Liver (tissue), 7 donors: ENCODE measurements at regions not wholly inside any gene's neighbourhood (a gene's known extent, or its start where the extent isn't known, plus 50 kb on each side); places are given as distances from the start of the nearest gene placed in this dataset.

ENCODE experiments used
- DNase-seq: peaks from one replicate; pipeline ENCODE4 v3.0.0-alpha.2; 2017; ENCODE audit warnings: low spot score
- H3K27ac ChIP-seq, 2 donors: one replicate each; pipeline ENCODE4 v1.7.0; 2013; ENCODE audit warnings: inconsistent platforms in 2 of 2, low read length in 2 of 2, control low read depth in 1 of 2, low read depth in 1 of 2, mild to moderate bottlenecking in 1 of 2
- H3K27me3 ChIP-seq, 4 donors: one replicate each; pipeline versions ENCODE4 v1.6.1 to v1.7.0; 2013; ENCODE audit warnings: low read length in 3 of 4, inconsistent platforms in 1 of 4, mild to moderate bottlenecking in 1 of 4, moderate library complexity in 1 of 4; ENCODE audit not compliant: control insufficient read depth in 4 of 4, insufficient read depth in 4 of 4
- H3K36me3 ChIP-seq, 4 donors: one replicate each; pipeline versions ENCODE4 v1.6.1 to v1.7.0; 2013; ENCODE audit warnings: low read length in 3 of 4, mild to moderate bottlenecking in 3 of 4, low read depth in 1 of 4, moderate library complexity in 1 of 4; ENCODE audit not compliant: control insufficient read depth in 4 of 4, insufficient read depth in 3 of 4
- H3K4me1 ChIP-seq, 4 donors: one replicate each; pipeline versions ENCODE4 v1.6.1 to v1.7.0; 2013; ENCODE audit warnings: low read length in 3 of 4, mild to moderate bottlenecking in 3 of 4, moderate library complexity in 1 of 4; ENCODE audit not compliant: control insufficient read depth in 4 of 4, insufficient read depth in 4 of 4
- H3K4me3 ChIP-seq, 3 donors: one replicate each; pipeline versions ENCODE4 v1.6.1 to v1.7.0; 2013; ENCODE audit warnings: low read length in 3 of 3, control low read depth in 1 of 3, low read depth in 1 of 3, mild to moderate bottlenecking in 1 of 3
- H3K9ac ChIP-seq, 2 donors: one replicate each; pipeline ENCODE4 v1.7.0; 2013; ENCODE audit warnings: low read length in 2 of 2, mild to moderate bottlenecking in 2 of 2, moderate library complexity in 2 of 2, control low read depth in 1 of 2, low read depth in 1 of 2
- H3K9me3 ChIP-seq, 4 donors: one replicate each; pipeline versions ENCODE4 v1.6.1 to v1.7.0; 2013; ENCODE audit warnings: low read length in 3 of 4; ENCODE audit not compliant: control insufficient read depth in 4 of 4
- FOXA1 ChIP-seq: IDR thresholded peaks from 2 replicates; pipeline ENCODE4 v1.6.1; 2016; ENCODE audit warnings: antibody characterized with exemption
- HNF4A ChIP-seq, 2 donors: conservative IDR thresholded peaks; 2 replicates each; pipeline ENCODE4 v1.6.1; 2016; ENCODE audit warnings: antibody characterized with exemption in 2 of 2, mild to moderate bottlenecking in 2 of 2
- RAD21 ChIP-seq, 2 donors: IDR thresholded peaks; 2 replicates each; pipeline ENCODE4 v1.6.1; 2016; ENCODE audit warnings: antibody characterized with exemption in 2 of 2, mild to moderate bottlenecking in 2 of 2
- REST ChIP-seq: IDR thresholded peaks from 2 replicates; pipeline ENCODE4 v1.6.1; 2016; ENCODE audit warnings: antibody characterized with exemption, mild to moderate bottlenecking
- RXRA ChIP-seq, 2 donors: IDR thresholded peaks; 2 replicates each; pipeline ENCODE4 v1.6.1; 2017 to 2018; ENCODE audit warnings: antibody characterized with exemption in 2 of 2, mild to moderate bottlenecking in 1 of 2
- YY1 ChIP-seq: IDR thresholded peaks from 2 replicates; pipeline ENCODE4 v1.6.1; 2016; ENCODE audit warnings: antibody characterized with exemption, mild to moderate bottlenecking
- ZBTB33 ChIP-seq: IDR thresholded peaks from 2 replicates; pipeline ENCODE4 v1.6.1; 2016; ENCODE audit warnings: antibody characterized with exemption
- WGBS: extraction: QIAGEN DNeasy Blood & Tissue Kit; methylation state at CpG from one replicate; pipeline ENCODE4 v1.1.7; 2013; 5-methylcytosine and 5-hydroxymethylcytosine counted together
- TF ChIP-seq, protein P1 (sequence below): IDR thresholded peaks from 2 replicates; pipeline ENCODE4 v1.6.1; 2016; ENCODE audit warnings: antibody characterized with exemption
- TF ChIP-seq, protein P2 (sequence below): IDR thresholded peaks from 2 replicates; pipeline ENCODE4 v1.6.1; 2016; ENCODE audit warnings: antibody characterized with exemption
- donor health status: healthy.
- donor health status: healthy.
- donor health status: healthy.
- donor health status: healthy.

GRCh38 chr11:44488165-44488965, 77.1 kb upstream of the CD82 start (continued):
- no peak for TF ChIP-seq RXRA (IDR thresholded peaks at IDR 0.05)
- no peak for TF ChIP-seq HNF4A (conservative IDR thresholded peaks at IDR 0.05)
- no peak for TF ChIP-seq YY1
- TF ChIP-seq ZBTB33, result no peak
- TF ChIP-seq, protein P1, sequence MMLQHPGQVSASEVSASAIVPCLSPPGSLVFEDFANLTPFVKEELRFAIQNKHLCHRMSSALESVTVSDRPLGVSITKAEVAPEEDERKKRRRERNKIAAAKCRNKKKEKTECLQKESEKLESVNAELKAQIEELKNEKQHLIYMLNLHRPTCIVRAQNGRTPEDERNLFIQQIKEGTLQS, result no peak
- no peak for TF ChIP-seq RAD21 (IDR thresholded peaks at IDR 0.05)

DNA sequence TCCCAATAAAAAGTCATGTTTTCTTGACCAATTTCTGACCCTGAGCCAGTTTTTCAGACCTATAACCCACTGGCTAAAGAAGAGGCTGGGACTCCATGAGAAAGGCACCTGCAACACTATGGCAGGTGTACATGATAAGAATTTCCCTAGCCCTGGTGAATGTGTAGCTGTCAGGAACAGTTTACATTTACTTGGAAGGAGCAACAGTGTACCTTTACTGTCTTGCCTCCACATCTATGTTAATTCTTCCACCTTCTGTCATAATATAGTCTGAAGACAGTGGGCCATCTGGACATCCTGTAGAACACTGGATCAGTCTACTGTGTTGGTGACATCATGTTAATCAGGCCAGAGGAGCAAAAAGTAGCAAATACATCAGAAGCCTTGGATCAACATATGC, 72.1 kb upstream of the CD82 start:
- no peak overlapping the region for H3K4me3 ChIP-seq
- no peak overlapping the region for H3K27ac ChIP-seq
- H3K4me1 ChIP-seq, result peaks cover 0 to 2% (median 0%) of the 10 kb centered on the region in 4 donors
- TF ChIP-seq REST, result no peak
- H3K27me3 ChIP-seq, result no peaks in the 10 kb centered on the region
- H3K9me3 ChIP-seq, result no peaks in the 10 kb centered on the region
- H3K9ac ChIP-seq, result no peak overlapping the region
- H3K36me3 ChIP-seq, result no peaks in the 10 kb centered on the region
- no peak for DNase-seq

DNA sequence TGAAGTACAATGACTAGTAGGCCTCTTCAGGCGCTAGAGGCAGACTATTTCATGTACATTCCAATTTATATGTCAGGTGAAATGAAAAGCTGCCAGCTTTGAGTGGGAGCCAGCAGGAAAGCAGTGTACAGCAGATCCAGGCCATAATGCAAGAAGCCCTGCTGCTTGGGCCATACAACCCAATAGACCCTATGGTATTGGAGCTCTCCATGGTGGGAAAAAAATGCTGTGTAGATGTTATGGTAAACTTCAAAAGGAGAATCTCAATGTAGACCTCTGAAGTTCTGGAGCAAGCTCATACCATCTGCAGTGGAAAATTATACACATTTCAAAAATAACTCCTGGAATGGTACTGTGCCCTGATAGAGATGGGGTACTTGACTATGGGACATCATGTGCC, 71.5 kb upstream of the CD82 start:
- H3K36me3 ChIP-seq, result no peaks in the 10 kb centered on the region
- TF ChIP-seq, protein P1, result no peak
- TF ChIP-seq FOXA1, result no peak
- TF ChIP-seq, protein P2, sequence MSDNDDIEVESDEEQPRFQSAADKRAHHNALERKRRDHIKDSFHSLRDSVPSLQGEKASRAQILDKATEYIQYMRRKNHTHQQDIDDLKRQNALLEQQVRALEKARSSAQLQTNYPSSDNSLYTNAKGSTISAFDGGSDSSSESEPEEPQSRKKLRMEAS, result no peak
- TF ChIP-seq RXRA (IDR thresholded peaks at IDR 0.05), result no peak
- WGBS, result 91% methylated on average over 1 of the region's 1 CpG
- H3K27ac ChIP-seq, result no peak overlapping the region
- no peak for DNase-seq
- no peak overlapping the region for H3K4me3 ChIP-seq
- no peaks in the 10 kb centered on the region for H3K27me3 ChIP-seq
- peaks cover 0 to 2% (median 0%) of the 10 kb centered on the region in 4 donors for H3K4me1 ChIP-seq
- H3K9ac ChIP-seq, result no peak overlapping the region
- no peaks in the 10 kb centered on the region for H3K9me3 ChIP-seq
